ENCODE measurements at regions not wholly inside any gene's neighbourhood (a gene's known extent, or its start where the extent isn't known, plus 50 kb on each side); places are given as distances from the start of the nearest gene placed in this dataset.

- BruUV-seq (replicated peaks): no TSS peak
- DNase-seq (peak; percentile 63), ATAC-seq (peak; percentile 23)
- H3K9me2 ChIP-seq (replicated peaks; ENCODE audit: low read length): no peaks in the 10 kb centered on the region
- peaks cover 68% of the 10 kb centered on the region for H3K4me1 ChIP-seq (ENCODE audit: insufficient read depth, low read length)
- no peaks in the 10 kb centered on the region for H3K79me2 ChIP-seq (ENCODE audit: low read length)
- TF ChIP-seq EZH2phosphoT487 (IDR thresholded peaks at IDR 0.05; ENCODE audit: borderline replicate concordance, low read length) (no peak), EZH2 (IDR thresholded peaks at IDR 0.05; ENCODE audit: low read length, unreplicated experiment) (no peak), CTCF (conservative IDR thresholded peaks at IDR 0.05; ENCODE audit: low read depth, low read length) (no peak)
- no peaks in the 10 kb centered on the region for H3K9me3 ChIP-seq (ENCODE audit: low read length)
- H3K4me2 ChIP-seq (ENCODE audit: low read length): peak overlapping the region; percentile 21
- no peak overlapping the region for H3K9ac ChIP-seq (ENCODE audit: low read length)
- H3K36me3 ChIP-seq (ENCODE audit: low read depth, low read length): no peaks in the 10 kb centered on the region
- intact Hi-C loops (cut with micrococcal nuclease): no loop called here
- POLR2A ChIA-PET (ENCODE audit: unreplicated experiment): interaction anchor here (0.6 kb wide), 1 partner anchor 10 kb away, joined by 4 read pairs; no protein-coding TSS in a partner anchor
- H3K4me3 ChIP-seq (ENCODE audit: low read length): no peak overlapping the region
- H3K27me3 ChIP-seq (ENCODE audit: low read length): no peaks in the 10 kb centered on the region
- CTCF ChIA-PET: no interaction called here
- peak overlapping the region; percentile 47 for H3K27ac ChIP-seq (ENCODE audit: low read length)
- no peak overlapping the region for H2AFZ ChIP-seq (ENCODE audit: low read length)
- no peaks in the 10 kb centered on the region for H4K20me1 ChIP-seq (ENCODE audit: low read length)
- H3F3A ChIP-seq (ENCODE audit: low read length, unreplicated experiment): no peaks in the 10 kb centered on the region
Observed at GRCh38 chr12:46452061-46452615, 79.6 kb upstream of the SLC38A2 start.

- Histone ChIP-seq H3K9me3 (ENCODE audit: low read length) (no peaks in the 10 kb centered on the region), H3K36me3 (ENCODE audit: low read depth, low read length) (no peaks in the 10 kb centered on the region), H3K9ac (ENCODE audit: low read length) (no peak overlapping the region), H4K20me1 (ENCODE audit: low read length) (no peaks in the 10 kb centered on the region), H3K27me3 (ENCODE audit: low read length) (no peaks in the 10 kb centered on the region), H3K27ac (ENCODE audit: low read length) (peak overlapping the region; percentile 47), H2AFZ (ENCODE audit: low read length) (no peak overlapping the region), H3K4me2 (ENCODE audit: low read length) (0 out of 2 replicates have a peak overlapping the region, but pooled peaks have one; percentile 12), H3K79me2 (ENCODE audit: low read length) (no peaks in the 10 kb centered on the region), H3K4me1 (ENCODE audit: insufficient read depth, low read length) (peaks cover 68% of the 10 kb centered on the region), H3K9me2 (replicated peaks; ENCODE audit: low read length) (no peaks in the 10 kb centered on the region), H3K4me3 (ENCODE audit: low read length) (no peak overlapping the region), H3F3A (ENCODE audit: low read length, unreplicated experiment) (no peaks in the 10 kb centered on the region)
- DNase-seq: peak; percentile 27
- TF ChIP-seq EZH2phosphoT487 (IDR thresholded peaks at IDR 0.05; ENCODE audit: borderline replicate concordance, low read length) (no peak), EZH2 (IDR thresholded peaks at IDR 0.05; ENCODE audit: low read length, unreplicated experiment) (no peak), CTCF (conservative IDR thresholded peaks at IDR 0.05; ENCODE audit: low read depth, low read length) (no peak)
- intact Hi-C loops (cut with micrococcal nuclease): no loop called here
- no peak for ATAC-seq
- CTCF ChIA-PET: interaction anchor here (0.6 kb wide), 1 partner anchor 15 kb away, joined by 3 read pairs; no protein-coding TSS in a partner anchor
- BruUV-seq (replicated peaks): no TSS peak
- POLR2A ChIA-PET (ENCODE audit: unreplicated experiment): interaction anchor here (0.7 kb wide), 1 partner anchor 79 kb away, joined by 6 read pairs; no protein-coding TSS in a partner anchor
Observed at GRCh38 chr12:46451276-46452021, 78.9 kb upstream of the SLC38A2 start.

Measured in PC-3 (cell line).